ENCODE measurements at regions not wholly inside any gene's neighbourhood (a gene's known extent, or its start where the extent isn't known, plus 50 kb on each side); places are given as distances from the start of the nearest gene placed in this dataset.

DNA sequence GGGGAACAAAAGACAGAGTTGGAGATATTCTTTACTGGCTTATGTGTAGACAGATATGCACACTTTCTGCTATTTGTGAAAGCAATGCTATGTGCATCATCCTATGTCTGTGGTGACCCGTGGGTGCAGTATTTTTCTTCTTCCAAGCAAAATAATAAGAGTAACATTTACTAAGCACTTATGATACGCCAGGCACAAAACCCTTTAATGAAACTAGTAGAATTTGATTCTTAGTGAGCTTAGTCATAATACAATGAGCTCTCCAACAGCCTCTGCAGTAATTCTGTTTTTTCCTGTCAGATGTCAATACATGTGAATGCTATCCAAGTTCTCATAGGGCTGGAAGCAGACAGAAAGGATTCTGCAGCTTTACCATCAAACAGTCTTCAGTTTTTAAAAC lies 130.6 kb downstream of the RAD51AP2 start:
- no peak for DNase-seq (ENCODE audit: low spot score)
- Histone ChIP-seq H2AFZ (no peak overlapping the region), H3K36me3 (ENCODE audit: insufficient read depth) (no peaks in the 10 kb centered on the region), H3K79me2 (replicated peaks; ENCODE audit: insufficient read depth) (no peaks in the 10 kb centered on the region), H3K4me3 (no peak overlapping the region), H3K4me2 (no peak overlapping the region), H3K27ac (ENCODE audit: low read depth) (no peak overlapping the region), H3K27me3 (ENCODE audit: insufficient read depth) (no peaks in the 10 kb centered on the region), H3F3A (replicated peaks; ENCODE audit: low read depth) (no peaks in the 10 kb centered on the region), H3K4me1 (ENCODE audit: insufficient read depth) (no peaks in the 10 kb centered on the region), H3K9me2 (ENCODE audit: insufficient read depth) (peaks cover 6% of the 10 kb centered on the region; the same call in 1 of the 2 replicates), H4K20me1 (replicated peaks; ENCODE audit: insufficient read depth) (no peaks in the 10 kb centered on the region)
- Mint-ChIP-seq H3K4me3 (no peak overlapping the region), H3K4me1 (no peaks in the 10 kb centered on the region), H3K36me3 (ENCODE audit: low read depth) (no peaks in the 10 kb centered on the region), H3K27ac (no peak overlapping the region), H3K9me3 (no peaks in the 10 kb centered on the region), H3K27me3 (ENCODE audit: insufficient read depth, low read depth, poor library complexity) (no peaks in the 10 kb centered on the region)
- ATAC-seq, result no peak
- TF ChIP-seq NANOG (IDR thresholded peaks at IDR 0.05; ENCODE audit: borderline replicate concordance) (no peak), EZH2phosphoT487 (IDR thresholded peaks at IDR 0.05; ENCODE audit: unreplicated experiment) (no peak), POLR2AphosphoS5 (IDR thresholded peaks at IDR 0.05; ENCODE audit: low read depth) (no peak), JUNB (IDR thresholded peaks at IDR 0.05; ENCODE audit: unreplicated experiment) (no peak)
- TF ChIP-seq, protein P1, sequence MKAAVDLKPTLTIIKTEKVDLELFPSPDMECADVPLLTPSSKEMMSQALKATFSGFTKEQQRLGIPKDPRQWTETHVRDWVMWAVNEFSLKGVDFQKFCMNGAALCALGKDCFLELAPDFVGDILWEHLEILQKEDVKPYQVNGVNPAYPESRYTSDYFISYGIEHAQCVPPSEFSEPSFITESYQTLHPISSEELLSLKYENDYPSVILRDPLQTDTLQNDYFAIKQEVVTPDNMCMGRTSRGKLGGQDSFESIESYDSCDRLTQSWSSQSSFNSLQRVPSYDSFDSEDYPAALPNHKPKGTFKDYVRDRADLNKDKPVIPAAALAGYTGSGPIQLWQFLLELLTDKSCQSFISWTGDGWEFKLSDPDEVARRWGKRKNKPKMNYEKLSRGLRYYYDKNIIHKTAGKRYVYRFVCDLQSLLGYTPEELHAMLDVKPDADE (IDR thresholded peaks at IDR 0.05), result no peak
- TF ChIP-seq, protein P2, sequence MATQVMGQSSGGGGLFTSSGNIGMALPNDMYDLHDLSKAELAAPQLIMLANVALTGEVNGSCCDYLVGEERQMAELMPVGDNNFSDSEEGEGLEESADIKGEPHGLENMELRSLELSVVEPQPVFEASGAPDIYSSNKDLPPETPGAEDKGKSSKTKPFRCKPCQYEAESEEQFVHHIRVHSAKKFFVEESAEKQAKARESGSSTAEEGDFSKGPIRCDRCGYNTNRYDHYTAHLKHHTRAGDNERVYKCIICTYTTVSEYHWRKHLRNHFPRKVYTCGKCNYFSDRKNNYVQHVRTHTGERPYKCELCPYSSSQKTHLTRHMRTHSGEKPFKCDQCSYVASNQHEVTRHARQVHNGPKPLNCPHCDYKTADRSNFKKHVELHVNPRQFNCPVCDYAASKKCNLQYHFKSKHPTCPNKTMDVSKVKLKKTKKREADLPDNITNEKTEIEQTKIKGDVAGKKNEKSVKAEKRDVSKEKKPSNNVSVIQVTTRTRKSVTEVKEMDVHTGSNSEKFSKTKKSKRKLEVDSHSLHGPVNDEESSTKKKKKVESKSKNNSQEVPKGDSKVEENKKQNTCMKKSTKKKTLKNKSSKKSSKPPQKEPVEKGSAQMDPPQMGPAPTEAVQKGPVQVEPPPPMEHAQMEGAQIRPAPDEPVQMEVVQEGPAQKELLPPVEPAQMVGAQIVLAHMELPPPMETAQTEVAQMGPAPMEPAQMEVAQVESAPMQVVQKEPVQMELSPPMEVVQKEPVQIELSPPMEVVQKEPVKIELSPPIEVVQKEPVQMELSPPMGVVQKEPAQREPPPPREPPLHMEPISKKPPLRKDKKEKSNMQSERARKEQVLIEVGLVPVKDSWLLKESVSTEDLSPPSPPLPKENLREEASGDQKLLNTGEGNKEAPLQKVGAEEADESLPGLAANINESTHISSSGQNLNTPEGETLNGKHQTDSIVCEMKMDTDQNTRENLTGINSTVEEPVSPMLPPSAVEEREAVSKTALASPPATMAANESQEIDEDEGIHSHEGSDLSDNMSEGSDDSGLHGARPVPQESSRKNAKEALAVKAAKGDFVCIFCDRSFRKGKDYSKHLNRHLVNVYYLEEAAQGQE (IDR thresholded peaks at IDR 0.05; ENCODE audit: unreplicated experiment), result no peak

DNA sequence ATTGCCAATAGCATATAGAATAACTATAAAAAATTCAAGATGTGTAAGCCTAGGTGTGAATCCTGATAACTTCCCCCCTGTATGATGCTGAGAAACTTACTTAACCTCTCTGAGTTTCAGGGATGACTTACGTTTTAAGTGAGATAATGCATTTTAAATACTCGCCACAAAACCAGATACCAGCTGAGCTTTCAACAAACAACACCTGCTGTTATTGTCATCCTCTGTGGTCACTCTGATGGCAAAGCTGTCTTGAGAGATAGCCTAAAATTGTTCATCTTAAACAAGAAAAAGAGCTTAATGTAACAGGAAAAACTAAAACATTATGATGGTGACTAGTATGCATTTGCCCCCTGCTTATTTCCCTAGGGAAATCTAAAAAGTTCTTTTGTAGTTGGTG lies 131.5 kb downstream of the RAD51AP2 start:
- Mint-ChIP-seq H3K4me1 (no peaks in the 10 kb centered on the region), H3K4me3 (no peak overlapping the region), H3K27ac (no peak overlapping the region), H3K27me3 (ENCODE audit: insufficient read depth, low read depth, poor library complexity) (no peaks in the 10 kb centered on the region), H3K36me3 (ENCODE audit: low read depth) (no peaks in the 10 kb centered on the region), H3K9me3 (no peaks in the 10 kb centered on the region)
- Histone ChIP-seq H2AFZ (no peak overlapping the region), H3K4me2 (no peak overlapping the region), H3K9me2 (ENCODE audit: insufficient read depth) (peaks cover 4% of the 10 kb centered on the region; the same call in 1 of the 2 replicates), H3K36me3 (ENCODE audit: insufficient read depth) (no peaks in the 10 kb centered on the region), H3K4me3 (no peak overlapping the region), H3K4me1 (ENCODE audit: insufficient read depth) (no peaks in the 10 kb centered on the region), H3K79me2 (replicated peaks; ENCODE audit: insufficient read depth) (no peaks in the 10 kb centered on the region), H3F3A (replicated peaks; ENCODE audit: low read depth) (no peaks in the 10 kb centered on the region), H3K27me3 (ENCODE audit: insufficient read depth) (no peaks in the 10 kb centered on the region), H3K27ac (ENCODE audit: low read depth) (no peak overlapping the region), H4K20me1 (replicated peaks; ENCODE audit: insufficient read depth) (no peaks in the 10 kb centered on the region)
- ATAC-seq (no peak), DNase-seq (ENCODE audit: low spot score) (no peak)
- TF ChIP-seq STAT1 (IDR thresholded peaks at IDR 0.05; ENCODE audit: unreplicated experiment), result no peak
- no peak for TF ChIP-seq ZNF331 (CRISPR knock-in tag; IDR thresholded peaks at IDR 0.05; ENCODE audit: low read depth)
- TF ChIP-seq POLR2AphosphoS5 (IDR thresholded peaks at IDR 0.05; ENCODE audit: low read depth), result no peak
- no peak for TF ChIP-seq EZH2phosphoT487 (IDR thresholded peaks at IDR 0.05; ENCODE audit: unreplicated experiment)
- TF ChIP-seq CREB1 (CRISPR knock-in tag; IDR thresholded peaks at IDR 0.05; ENCODE audit: low read depth), result no peak
- no peak for TF ChIP-seq JUNB (IDR thresholded peaks at IDR 0.05; ENCODE audit: unreplicated experiment)
- TF ChIP-seq, protein P3, sequence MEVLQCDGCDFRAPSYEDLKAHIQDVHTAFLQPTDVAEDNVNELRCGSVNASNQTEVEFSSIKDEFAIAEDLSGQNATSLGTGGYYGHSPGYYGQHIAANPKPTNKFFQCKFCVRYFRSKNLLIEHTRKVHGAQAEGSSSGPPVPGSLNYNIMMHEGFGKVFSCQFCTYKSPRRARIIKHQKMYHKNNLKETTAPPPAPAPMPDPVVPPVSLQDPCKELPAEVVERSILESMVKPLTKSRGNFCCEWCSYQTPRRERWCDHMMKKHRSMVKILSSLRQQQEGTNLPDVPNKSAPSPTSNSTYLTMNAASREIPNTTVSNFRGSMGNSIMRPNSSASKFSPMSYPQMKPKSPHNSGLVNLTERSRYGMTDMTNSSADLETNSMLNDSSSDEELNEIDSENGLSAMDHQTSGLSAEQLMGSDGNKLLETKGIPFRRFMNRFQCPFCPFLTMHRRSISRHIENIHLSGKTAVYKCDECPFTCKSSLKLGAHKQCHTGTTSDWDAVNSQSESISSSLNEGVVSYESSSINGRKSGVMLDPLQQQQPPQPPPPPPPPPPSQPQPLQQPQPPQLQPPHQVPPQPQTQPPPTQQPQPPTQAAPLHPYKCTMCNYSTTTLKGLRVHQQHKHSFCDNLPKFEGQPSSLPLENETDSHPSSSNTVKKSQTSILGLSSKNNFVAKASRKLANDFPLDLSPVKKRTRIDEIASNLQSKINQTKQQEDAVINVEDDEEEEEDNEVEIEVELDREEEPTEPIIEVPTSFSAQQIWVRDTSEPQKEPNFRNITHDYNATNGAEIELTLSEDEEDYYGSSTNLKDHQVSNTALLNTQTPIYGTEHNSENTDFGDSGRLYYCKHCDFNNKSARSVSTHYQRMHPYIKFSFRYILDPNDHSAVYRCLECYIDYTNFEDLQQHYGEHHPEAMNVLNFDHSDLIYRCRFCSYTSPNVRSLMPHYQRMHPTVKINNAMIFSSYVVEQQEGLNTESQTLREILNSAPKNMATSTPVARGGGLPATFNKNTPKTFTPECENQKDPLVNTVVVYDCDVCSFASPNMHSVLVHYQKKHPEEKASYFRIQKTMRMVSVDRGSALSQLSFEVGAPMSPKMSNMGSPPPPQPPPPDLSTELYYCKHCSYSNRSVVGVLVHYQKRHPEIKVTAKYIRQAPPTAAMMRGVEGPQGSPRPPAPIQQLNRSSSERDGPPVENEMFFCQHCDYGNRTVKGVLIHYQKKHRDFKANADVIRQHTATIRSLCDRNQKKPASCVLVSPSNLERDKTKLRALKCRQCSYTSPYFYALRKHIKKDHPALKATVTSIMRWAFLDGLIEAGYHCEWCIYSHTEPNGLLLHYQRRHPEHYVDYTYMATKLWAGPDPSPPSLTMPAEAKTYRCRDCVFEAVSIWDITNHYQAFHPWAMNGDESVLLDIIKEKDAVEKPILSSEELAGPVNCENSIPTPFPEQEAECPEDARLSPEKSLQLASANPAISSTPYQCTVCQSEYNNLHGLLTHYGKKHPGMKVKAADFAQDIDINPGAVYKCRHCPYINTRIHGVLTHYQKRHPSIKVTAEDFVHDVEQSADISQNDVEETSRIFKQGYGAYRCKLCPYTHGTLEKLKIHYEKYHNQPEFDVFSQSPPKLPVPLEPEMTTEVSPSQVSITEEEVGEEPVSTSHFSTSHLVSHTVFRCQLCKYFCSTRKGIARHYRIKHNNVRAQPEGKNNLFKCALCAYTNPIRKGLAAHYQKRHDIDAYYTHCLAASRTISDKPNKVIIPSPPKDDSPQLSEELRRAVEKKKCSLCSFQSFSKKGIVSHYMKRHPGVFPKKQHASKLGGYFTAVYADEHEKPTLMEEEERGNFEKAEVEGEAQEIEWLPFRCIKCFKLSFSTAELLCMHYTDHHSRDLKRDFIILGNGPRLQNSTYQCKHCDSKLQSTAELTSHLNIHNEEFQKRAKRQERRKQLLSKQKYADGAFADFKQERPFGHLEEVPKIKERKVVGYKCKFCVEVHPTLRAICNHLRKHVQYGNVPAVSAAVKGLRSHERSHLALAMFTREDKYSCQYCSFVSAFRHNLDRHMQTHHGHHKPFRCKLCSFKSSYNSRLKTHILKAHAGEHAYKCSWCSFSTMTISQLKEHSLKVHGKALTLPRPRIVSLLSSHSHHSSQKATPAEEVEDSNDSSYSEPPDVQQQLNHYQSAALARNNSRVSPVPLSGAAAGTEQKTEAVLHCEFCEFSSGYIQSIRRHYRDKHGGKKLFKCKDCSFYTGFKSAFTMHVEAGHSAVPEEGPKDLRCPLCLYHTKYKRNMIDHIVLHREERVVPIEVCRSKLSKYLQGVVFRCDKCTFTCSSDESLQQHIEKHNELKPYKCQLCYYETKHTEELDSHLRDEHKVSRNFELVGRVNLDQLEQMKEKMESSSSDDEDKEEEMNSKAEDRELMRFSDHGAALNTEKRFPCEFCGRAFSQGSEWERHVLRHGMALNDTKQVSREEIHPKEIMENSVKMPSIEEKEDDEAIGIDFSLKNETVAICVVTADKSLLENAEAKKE (CRISPR knock-in tag; IDR thresholded peaks at IDR 0.05), result no peak
- TF ChIP-seq, protein P1 (IDR thresholded peaks at IDR 0.05), result no peak

All from GM23338 (cell line).